HG03571 (cell line): ENCODE measurements at regions not wholly inside any gene's neighbourhood (a gene's known extent, or its start where the extent isn't known, plus 50 kb on each side); places are given as distances from the start of the nearest gene placed in this dataset.
"Not testable (repeated sequence)": the region's sequence is repeated elsewhere in the genome, so short reads cannot be mapped to it uniquely, and the experiment has no call there.

Source experiments
- ATAC-seq: cut with Tn5 transposase; IDR thresholded peaks from one replicate; pipeline ENCODE4 v1.9.1; 2021; ENCODE audit not compliant: unreplicated experiment

GRCh38 chr1:98157524-98158313 lies 236.9 kb upstream of the DPYD start:
- no peak for ATAC-seq

- no peak for ATAC-seq
These were observed 226.4 kb upstream of the DPYD start for GRCh38 chr1:98147280-98147679.

- ATAC-seq = no peak
These were observed 224.8 kb upstream of the DPYD start for GRCh38 chr1:98145655-98146054.

- ATAC-seq = no peak
These were observed 222.6 kb upstream of the DPYD start for GRCh38 chr1:98143403-98143802.

GRCh38 chr1:98133131-98133530 lies 212.3 kb upstream of the DPYD start:
- no peak for ATAC-seq

- no peak for ATAC-seq
These were observed 209.6 kb upstream of the DPYD start for GRCh38 chr1:98130408-98130807.

- no peak for ATAC-seq
These were observed 208.7 kb upstream of the DPYD start for GRCh38 chr1:98129491-98129890.

GRCh38 chr1:98126740-98127139 lies 205.9 kb upstream of the DPYD start:
- no peak for ATAC-seq

- ATAC-seq = no peak
These were observed 200.8 kb upstream of the DPYD start for GRCh38 chr1:98121646-98122045.

GRCh38 chr1:98119796-98120195 lies 199.0 kb upstream of the DPYD start:
- no peak for ATAC-seq

GRCh38 chr1:98113811-98114210 lies 193.0 kb upstream of the DPYD start:
- ATAC-seq = no peak

- ATAC-seq = no peak
These were observed 191.8 kb upstream of the DPYD start for GRCh38 chr1:98112626-98113025.

GRCh38 chr1:98110674-98111073 lies 189.8 kb upstream of the DPYD start:
- ATAC-seq = no peak

GRCh38 chr1:98108378-98108777 lies 187.5 kb upstream of the DPYD start:
- not testable (repeated sequence) for ATAC-seq

GRCh38 chr1:98107256-98107655 lies 186.4 kb upstream of the DPYD start:
- no peak for ATAC-seq

- no peak for ATAC-seq
These were observed 183.5 kb upstream of the DPYD start for GRCh38 chr1:98104289-98104688.

- no peak for ATAC-seq
These were observed 182.9 kb upstream of the DPYD start for GRCh38 chr1:98103617-98104285.

- no peak for ATAC-seq
These were observed 181.7 kb upstream of the DPYD start for GRCh38 chr1:98102345-98103030.

GRCh38 chr1:98101364-98101763 lies 180.5 kb upstream of the DPYD start:
- no peak for ATAC-seq

GRCh38 chr1:98099501-98099900 lies 178.7 kb upstream of the DPYD start:
- no peak for ATAC-seq

- no peak for ATAC-seq
These were observed 177.6 kb upstream of the DPYD start for GRCh38 chr1:98098473-98098872.

GRCh38 chr1:98090351-98090750 lies 169.5 kb upstream of the DPYD start:
- no peak for ATAC-seq
